ENCODE measurements at regions not wholly inside any gene's neighbourhood (a gene's known extent, or its start where the extent isn't known, plus 50 kb on each side); places are given as distances from the start of the nearest gene placed in this dataset.

- TF ChIP-seq CTCF (conservative IDR thresholded peaks at IDR 0.05 in 1 of 2, IDR thresholded peaks at IDR 0.05 in 1 of 2; ENCODE audit: low read depth in 1 of 2, low read length in 2 of 2) (no peak), EZH2 (IDR thresholded peaks at IDR 0.05; ENCODE audit: low read length, missing control alignments) (no peak)
These were observed 1703.1 kb downstream of the PCDH7 start for GRCh38 chr4:32423267-32423666.

Measured in fibroblast of lung (primary cell).